NCI-H1694 treated with DMSO at 0.1 percent for 48 hours (cell line): ENCODE measurements at regions not wholly inside any gene's neighbourhood (a gene's known extent, or its start where the extent isn't known, plus 50 kb on each side); places are given as distances from the start of the nearest gene placed in this dataset.
"Not testable (repeated sequence)": the region's sequence is repeated elsewhere in the genome, so short reads cannot be mapped to it uniquely, and the experiment has no call there.

ENCODE experiments used
- DNase-seq: peaks from one replicate; lab custom pipeline; 2025; lab: John Stamatoyannopoulos, UW

GRCh38 chr11:8772571-8773519 lies 90.3 kb downstream of the RPL27A start:
- no peak for DNase-seq

GRCh38 chr11:8773916-8774539 lies 91.4 kb downstream of the RPL27A start:
- no peak for DNase-seq

GRCh38 chr11:8774916-8775315 lies 92.3 kb downstream of the RPL27A start:
- not testable (repeated sequence) for DNase-seq

GRCh38 chr11:8775332-8775731 lies 92.7 kb downstream of the RPL27A start:
- DNase-seq = no peak

- no peak for DNase-seq
Observed at GRCh38 chr11:8775734-8776133, 93.1 kb downstream of the RPL27A start.

GRCh38 chr11:8776209-8776608 lies 93.6 kb downstream of the RPL27A start:
- DNase-seq = no peak

GRCh38 chr11:8777907-8778767 lies 95.5 kb downstream of the RPL27A start:
- DNase-seq = no peak

GRCh38 chr11:8779107-8779506 lies 96.5 kb downstream of the RPL27A start:
- no peak for DNase-seq

- no peak for DNase-seq
Observed at GRCh38 chr11:8779732-8780131, 97.1 kb downstream of the RPL27A start.

- no peak for DNase-seq
Observed at GRCh38 chr11:8784954-8785353, 102.4 kb downstream of the RPL27A start.

GRCh38 chr11:8785457-8785856 lies 102.9 kb downstream of the RPL27A start:
- no peak for DNase-seq

GRCh38 chr11:8785998-8786397 lies 103.4 kb downstream of the RPL27A start:
- no peak for DNase-seq

- no peak for DNase-seq
Observed at GRCh38 chr11:8786933-8787332, 104.3 kb downstream of the RPL27A start.

GRCh38 chr11:8787372-8787771 lies 104.8 kb downstream of the RPL27A start:
- no peak for DNase-seq

- no peak for DNase-seq
Observed at GRCh38 chr11:8788616-8789015, 106.0 kb downstream of the RPL27A start.

GRCh38 chr11:8789864-8790263 lies 107.3 kb downstream of the RPL27A start:
- DNase-seq = no peak

- DNase-seq = no peak
Observed at GRCh38 chr11:8790968-8791367, 108.4 kb downstream of the RPL27A start.

- no peak for DNase-seq
Observed at GRCh38 chr11:8792710-8793109, 110.1 kb downstream of the RPL27A start.

- no peak for DNase-seq
Observed at GRCh38 chr11:8793114-8793777, 110.7 kb downstream of the RPL27A start.

- no peak for DNase-seq
Observed at GRCh38 chr11:8794126-8794525, 111.5 kb downstream of the RPL27A start.

- DNase-seq = no peak
Observed at GRCh38 chr11:8794677-8795103, 112.1 kb downstream of the RPL27A start.

GRCh38 chr11:8796941-8797340 lies 114.0 kb upstream of the AKIP1 start:
- DNase-seq = no peak
